Tibial nerve (tissue), 4 donors: ENCODE measurements at regions not wholly inside any gene's neighbourhood (a gene's known extent, or its start where the extent isn't known, plus 50 kb on each side); places are given as distances from the start of the nearest gene placed in this dataset.

Experiments used
- DNase-seq, 2 donors: peaks; one replicate each; pipeline ENCODE4 v3.0.0-alpha.2; 2019; ENCODE audit warnings: low spot score in 2 of 2
- H3K27ac ChIP-seq, 4 donors: fragments of 200-600 bp; sonication (generic) in 3 of 4; one replicate each; pipeline ENCODE4 v1.5.1; 2017 to 2019; ENCODE audit warnings: mild to moderate bottlenecking in 1 of 4
- H3K27me3 ChIP-seq, 2 donors: fragments of 200-600 bp; sonication (generic) in 1 of 2; one replicate each; pipeline versions ENCODE4 v1.5.1 to v1.6.0; 2017 to 2019
- H3K36me3 ChIP-seq, 3 donors: fragments of 200-600 bp; sonication (generic); one replicate each; pipeline ENCODE4 v1.5.1; 2018 to 2019
- H3K4me1 ChIP-seq, 4 donors: fragments of 200-600 bp; sonication (generic) in 3 of 4; one replicate each; pipeline ENCODE4 v1.5.1; 2017 to 2019
- H3K4me3 ChIP-seq, 4 donors: fragments of 200-600 bp; sonication (generic) in 3 of 4; one replicate each; pipeline ENCODE4 v1.5.1; 2017 to 2019; ENCODE audit warnings: mild to moderate bottlenecking in 1 of 4, moderate library complexity in 1 of 4
- H3K9me3 ChIP-seq, 4 donors: fragments of 200-600 bp; sonication (generic) in 3 of 4; one replicate each; pipeline ENCODE4 v1.5.1; 2017 to 2019
- CTCF ChIP-seq, 5 experiments: fragments of 200-600 bp in 3 of 5; fragments of 450-650 bp in 2 of 5; sonication (generic) in 3 of 5; IDR thresholded peaks; one replicate each; pipeline ENCODE4 v1.5.1; 2016 to 2019; ENCODE audit warnings: antibody characterized with exemption in 5 of 5, mild to moderate bottlenecking in 3 of 5, moderate library complexity in 2 of 5
- EP300 ChIP-seq, 2 donors: sonication (generic); formaldehyde crosslinking; IDR thresholded peaks; one replicate each; pipeline ENCODE4 v1.6.1; 2017; ENCODE audit warnings: antibody characterized with exemption in 2 of 2, mild to moderate bottlenecking in 1 of 2
- POLR2A ChIP-seq, 2 donors: fragments of 450-650 bp; IDR thresholded peaks; one replicate each; pipeline ENCODE4 v1.6.1; 2017; ENCODE audit warnings: antibody characterized with exemption in 2 of 2, mild to moderate bottlenecking in 2 of 2, moderate library complexity in 2 of 2
- WGBS, 2 donors: methylation state at CpG; one replicate each; pipeline ENCODE4 v1.1.5; 2018; 5-methylcytosine and 5-hydroxymethylcytosine counted together

DNA sequence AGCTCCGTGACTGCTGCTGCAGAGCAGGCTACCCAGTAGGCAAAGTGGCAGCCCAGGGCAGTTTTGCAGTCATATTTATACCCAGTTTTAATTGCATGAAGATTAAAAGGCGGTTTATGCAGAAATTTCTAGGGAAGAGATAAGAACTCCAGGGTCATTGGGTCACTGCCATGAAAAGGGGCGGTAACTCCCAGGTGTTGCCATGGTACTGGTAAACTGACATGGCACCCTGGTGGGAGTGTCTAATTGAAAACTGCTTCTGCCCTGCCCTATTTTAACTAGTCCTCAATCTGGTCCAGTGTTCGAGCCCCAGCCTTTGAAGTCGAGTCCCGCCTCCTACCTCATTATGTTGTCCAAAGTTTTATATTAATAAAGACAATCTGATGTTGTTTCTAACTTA is 75.0 kb upstream of the FUCA2 start:
- Histone ChIP-seq H3K4me1 (no peaks in the 10 kb centered on the region), H3K36me3 (no peaks in the 10 kb centered on the region), H3K4me3 (no peak overlapping the region), H3K9me3 (no peaks in the 10 kb centered on the region), H3K27ac (no peak overlapping the region), H3K27me3 (no peaks in the 10 kb centered on the region)
- TF ChIP-seq POLR2A (IDR thresholded peaks at IDR 0.05): no peak
- TF ChIP-seq CTCF (IDR thresholded peaks at IDR 0.05): no peak
- no peak for TF ChIP-seq EP300 (IDR thresholded peaks at IDR 0.05)
- 82 to 89% methylated on average over 6 of the region's 6 CpGs for WGBS, 2 donors
- DNase-seq: no peak

DNA sequence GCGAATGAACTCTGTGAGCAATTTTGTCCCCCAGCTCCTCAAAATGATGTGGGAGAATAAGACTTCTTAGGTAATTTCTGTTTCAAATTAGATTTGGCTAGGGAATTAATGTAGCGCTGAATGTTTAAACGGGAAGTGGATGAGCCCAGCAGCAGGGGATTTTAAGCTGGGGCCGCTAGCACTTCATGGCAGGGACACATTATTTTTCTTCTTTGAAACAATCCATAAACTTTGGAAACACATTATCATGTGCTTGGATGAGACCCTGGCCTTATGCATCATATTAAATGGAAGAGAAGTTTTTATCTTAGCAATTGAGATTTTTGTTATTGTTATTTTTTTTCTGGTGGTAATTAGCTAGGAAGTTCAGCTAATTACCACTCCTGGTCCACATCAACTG is 74.2 kb upstream of the FUCA2 start:
- H3K9me3 ChIP-seq: no peaks in the 10 kb centered on the region
- H3K4me3 ChIP-seq: no peak overlapping the region
- 81 to 85% methylated on average over 4 of the region's 4 CpGs for WGBS, 2 donors
- H3K27me3 ChIP-seq: no peaks in the 10 kb centered on the region
- no peaks in the 10 kb centered on the region for H3K4me1 ChIP-seq
- H3K36me3 ChIP-seq: no peaks in the 10 kb centered on the region
- H3K27ac ChIP-seq: no peak overlapping the region
- TF ChIP-seq CTCF (IDR thresholded peaks at IDR 0.05): no peak
- DNase-seq: no peak

DNA sequence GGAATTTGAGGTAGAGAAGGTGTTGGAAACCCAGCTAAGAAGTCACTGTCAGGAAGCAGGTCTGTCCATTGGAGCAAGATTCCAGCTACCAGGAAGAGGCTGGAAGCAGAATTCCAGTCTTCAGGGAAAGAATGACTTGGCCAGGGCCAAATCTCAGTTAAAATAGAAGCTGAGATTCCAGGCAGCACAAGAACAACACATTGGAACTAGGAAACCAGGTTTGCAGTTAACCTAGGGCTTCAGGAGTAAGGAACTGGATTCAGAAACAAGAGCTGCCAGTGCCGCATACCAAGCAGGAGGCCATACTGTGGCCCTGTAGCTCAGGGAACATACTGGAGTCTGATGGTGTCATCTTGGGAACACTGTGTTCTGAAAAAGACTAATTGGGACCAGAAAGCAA is 73.7 kb upstream of the FUCA2 start:
- TF ChIP-seq EP300 (IDR thresholded peaks at IDR 0.05) (no peak), POLR2A (IDR thresholded peaks at IDR 0.05) (no peak), CTCF (IDR thresholded peaks at IDR 0.05) (no peak)
- no peak overlapping the region for H3K27ac ChIP-seq
- no peaks in the 10 kb centered on the region for H3K4me1 ChIP-seq
- 94 to 100% methylated on average over 1 of the region's 1 CpG for WGBS, 2 donors
- no peaks in the 10 kb centered on the region for H3K9me3 ChIP-seq
- no peaks in the 10 kb centered on the region for H3K27me3 ChIP-seq
- no peak overlapping the region for H3K4me3 ChIP-seq
- no peak for DNase-seq
- H3K36me3 ChIP-seq: no peaks in the 10 kb centered on the region

- Histone ChIP-seq H3K4me3 (no peak overlapping the region), H3K9me3 (no peaks in the 10 kb centered on the region), H3K27ac (no peak overlapping the region), H3K4me1 (peaks cover 0 to 5% (median 0%) of the 10 kb centered on the region in 4 donors), H3K27me3 (no peaks in the 10 kb centered on the region), H3K36me3 (no peaks in the 10 kb centered on the region)
- DNase-seq: no peak
- 93 to 94% methylated on average over 5 of the region's 5 CpGs for WGBS, 2 donors
- no peak for TF ChIP-seq EP300 (IDR thresholded peaks at IDR 0.05)
- TF ChIP-seq CTCF (IDR thresholded peaks at IDR 0.05): no peak
- TF ChIP-seq POLR2A (IDR thresholded peaks at IDR 0.05): no peak
These were observed 72.2 kb upstream of the FUCA2 start for GRCh38 chr6:143583542-143584327.

GRCh38 chr6:143581835-143582480 is 70.4 kb upstream of the FUCA2 start:
- no peaks in the 10 kb centered on the region for H3K9me3 ChIP-seq
- peaks cover 0 to 5% (median 0%) of the 10 kb centered on the region in 4 donors for H3K4me1 ChIP-seq
- 78 to 81% methylated on average over 3 of the region's 3 CpGs for WGBS, 2 donors
- no peaks in the 10 kb centered on the region for H3K27me3 ChIP-seq
- no peak overlapping the region for H3K27ac ChIP-seq
- no peak overlapping the region for H3K4me3 ChIP-seq
- TF ChIP-seq EP300 (IDR thresholded peaks at IDR 0.05): no peak
- TF ChIP-seq CTCF (IDR thresholded peaks at IDR 0.05): no peak
- TF ChIP-seq POLR2A (IDR thresholded peaks at IDR 0.05): no peak
- no peaks in the 10 kb centered on the region for H3K36me3 ChIP-seq
- DNase-seq: no peak
